SK-N-SH treated with all-trans-retinoic acid at 6 μM for 48 hours (cell line): ENCODE measurements at regions not wholly inside any gene's neighbourhood (a gene's known extent, or its start where the extent isn't known, plus 50 kb on each side); places are given as distances from the start of the nearest gene placed in this dataset.

Experiments
- GLIS3 ChIP-seq: fragments of 250-450 bp; sonication (Bioruptor Pico); IDR thresholded peaks from 2 replicates; pipeline ENCODE4 v1.5.0; 2020; ENCODE audit warnings: mild to moderate bottlenecking, moderate library complexity
- ISL1 ChIP-seq: fragments of 250-450 bp; sonication (Bioruptor Pico); IDR thresholded peaks from 2 replicates; pipeline ENCODE4 v2.1.2; 2022; ENCODE audit warnings: mild to moderate bottlenecking, moderate library complexity
- OSR1 ChIP-seq: fragments of 250-450 bp; sonication (Bioruptor Pico); IDR thresholded peaks from 2 replicates; pipeline ENCODE4 v1.8.0; 2022; ENCODE audit warnings: moderate library complexity, mild to moderate bottlenecking, inconsistent platforms
- TCF4 ChIP-seq: fragments of 250-450 bp; sonication (Bioruptor Pico); IDR thresholded peaks from 2 replicates; pipeline ENCODE4 v1.8.0; 2021; ENCODE audit warnings: mild to moderate bottlenecking, moderate library complexity, borderline replicate concordance
- TF ChIP-seq, protein P1 (sequence below): fragments of 250-450 bp; sonication (Bioruptor Pico); IDR thresholded peaks from 2 replicates; pipeline ENCODE4 v1.8.0; 2020; ENCODE audit warnings: mild to moderate bottlenecking, moderate library complexity, borderline replicate concordance

DNA sequence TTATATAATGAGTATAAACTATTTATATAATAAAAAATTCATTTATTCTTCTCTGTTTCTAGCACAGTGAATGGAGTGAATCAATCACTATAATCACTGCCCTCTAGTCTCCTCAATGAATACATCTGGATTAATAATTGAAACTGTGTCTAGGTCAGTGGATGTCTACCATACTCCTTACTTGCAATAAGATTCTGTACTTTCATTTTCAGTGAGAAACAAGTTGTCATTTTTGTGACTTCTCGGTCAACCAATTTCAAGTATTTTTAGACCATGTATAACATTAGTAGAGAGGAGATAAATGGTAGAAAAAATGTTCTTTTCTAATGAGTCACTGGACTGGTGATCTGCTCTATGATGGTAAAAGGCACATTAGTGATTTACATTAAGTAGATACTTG lies 799.6 kb upstream of the CHAC2 start:
- TF ChIP-seq, protein P1, sequence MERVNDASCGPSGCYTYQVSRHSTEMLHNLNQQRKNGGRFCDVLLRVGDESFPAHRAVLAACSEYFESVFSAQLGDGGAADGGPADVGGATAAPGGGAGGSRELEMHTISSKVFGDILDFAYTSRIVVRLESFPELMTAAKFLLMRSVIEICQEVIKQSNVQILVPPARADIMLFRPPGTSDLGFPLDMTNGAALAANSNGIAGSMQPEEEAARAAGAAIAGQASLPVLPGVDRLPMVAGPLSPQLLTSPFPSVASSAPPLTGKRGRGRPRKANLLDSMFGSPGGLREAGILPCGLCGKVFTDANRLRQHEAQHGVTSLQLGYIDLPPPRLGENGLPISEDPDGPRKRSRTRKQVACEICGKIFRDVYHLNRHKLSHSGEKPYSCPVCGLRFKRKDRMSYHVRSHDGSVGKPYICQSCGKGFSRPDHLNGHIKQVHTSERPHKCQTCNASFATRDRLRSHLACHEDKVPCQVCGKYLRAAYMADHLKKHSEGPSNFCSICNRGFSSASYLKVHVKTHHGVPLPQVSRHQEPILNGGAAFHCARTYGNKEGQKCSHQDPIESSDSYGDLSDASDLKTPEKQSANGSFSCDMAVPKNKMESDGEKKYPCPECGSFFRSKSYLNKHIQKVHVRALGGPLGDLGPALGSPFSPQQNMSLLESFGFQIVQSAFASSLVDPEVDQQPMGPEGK (CRISPR knock-in tag): no peak
- TF ChIP-seq TCF4: no peak
- TF ChIP-seq GLIS3 (CRISPR knock-in tag): no peak
- no peak for TF ChIP-seq ISL1 (CRISPR knock-in tag)
- TF ChIP-seq OSR1 (CRISPR knock-in tag): no peak
